Activated CD8-positive, alpha-beta memory T cell treated with anti-CD3 and anti-CD28 coated beads, Interleukin-2, amount 50 U/mL, for 24 hours (primary cell): ENCODE measurements at regions not wholly inside any gene's neighbourhood (a gene's known extent, or its start where the extent isn't known, plus 50 kb on each side); places are given as distances from the start of the nearest gene placed in this dataset.

Source experiments
- DNase-seq: peaks from one replicate; pipeline ENCODE4 v3.0.0-alpha.2; 2020; ENCODE audit errors: extremely low read depth

DNA sequence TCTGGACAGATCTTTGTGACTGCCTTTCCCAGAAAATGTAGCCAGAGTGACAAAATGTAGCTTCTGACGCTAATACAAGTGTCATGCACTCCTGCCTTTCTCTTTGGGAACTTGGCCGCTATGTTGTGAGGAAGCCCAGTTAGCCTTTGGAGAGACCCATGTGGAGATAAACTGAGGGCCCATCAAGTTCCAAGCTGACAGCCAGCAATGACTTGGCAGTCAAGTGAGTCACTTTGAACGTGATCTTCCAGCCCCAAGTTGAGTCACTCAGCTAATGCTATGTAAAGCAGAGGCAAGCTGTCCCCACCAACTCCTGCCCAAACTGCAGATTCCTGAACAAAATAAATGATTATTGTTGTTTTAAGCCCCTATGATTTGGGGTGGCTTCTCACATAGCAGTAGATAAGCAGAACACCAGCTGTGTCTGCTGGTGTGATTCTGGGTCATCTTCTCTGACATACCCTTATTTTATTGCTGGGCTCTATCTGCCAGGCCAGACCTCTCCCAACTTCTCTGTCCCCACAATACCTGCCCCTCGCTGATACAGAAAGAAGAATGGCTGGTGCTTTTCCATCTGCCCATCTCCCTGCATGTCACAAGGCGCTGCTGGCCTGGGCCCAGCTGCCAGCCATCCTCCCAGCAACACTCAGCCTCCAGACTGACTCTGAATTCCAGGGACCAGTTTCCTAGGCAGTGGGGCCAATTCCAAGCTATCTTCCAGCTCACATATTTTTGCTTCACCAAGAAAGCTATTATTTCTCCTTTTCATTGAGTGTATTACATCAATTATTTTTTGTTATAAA lies 274.8 kb downstream of the LRFN2 start:
- no peak for DNase-seq

DNA sequence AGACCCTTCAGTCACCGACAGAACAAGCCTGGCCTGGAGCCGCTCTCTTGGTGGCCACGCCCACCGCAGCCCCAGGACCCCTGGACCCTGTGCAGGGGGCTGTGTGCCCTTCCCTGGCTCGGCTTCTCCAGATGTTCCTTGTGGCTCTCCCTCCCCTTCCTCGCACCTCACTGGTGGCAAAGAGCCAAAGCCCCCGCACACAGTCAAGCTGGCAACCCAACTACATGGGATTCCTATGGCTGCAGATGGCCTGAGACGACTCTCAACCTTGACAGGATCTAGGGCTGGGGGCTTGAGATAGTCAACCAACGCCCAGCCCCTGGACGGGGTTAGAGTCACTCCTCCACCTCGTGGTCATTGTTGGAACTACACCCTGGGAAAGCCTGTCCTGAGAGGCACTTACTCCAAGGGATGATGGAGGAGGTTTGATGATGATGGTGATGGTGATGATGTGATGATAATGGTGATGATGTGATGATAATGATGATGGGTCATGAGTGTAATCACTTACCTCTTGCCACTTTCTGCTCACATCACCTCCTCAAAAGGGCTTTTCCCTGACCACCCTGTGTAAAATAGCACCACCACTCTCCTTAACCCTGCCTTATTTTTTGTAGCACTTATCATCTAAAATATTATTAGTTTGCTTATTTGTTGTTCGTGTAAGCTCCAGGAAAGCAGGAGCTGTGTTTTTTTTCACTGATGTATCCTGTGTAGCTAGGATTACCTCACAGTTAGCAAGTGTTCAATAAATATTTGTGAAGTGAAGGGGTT lies 278.4 kb downstream of the LRFN2 start:
- peak; percentile 14 for DNase-seq

DNA sequence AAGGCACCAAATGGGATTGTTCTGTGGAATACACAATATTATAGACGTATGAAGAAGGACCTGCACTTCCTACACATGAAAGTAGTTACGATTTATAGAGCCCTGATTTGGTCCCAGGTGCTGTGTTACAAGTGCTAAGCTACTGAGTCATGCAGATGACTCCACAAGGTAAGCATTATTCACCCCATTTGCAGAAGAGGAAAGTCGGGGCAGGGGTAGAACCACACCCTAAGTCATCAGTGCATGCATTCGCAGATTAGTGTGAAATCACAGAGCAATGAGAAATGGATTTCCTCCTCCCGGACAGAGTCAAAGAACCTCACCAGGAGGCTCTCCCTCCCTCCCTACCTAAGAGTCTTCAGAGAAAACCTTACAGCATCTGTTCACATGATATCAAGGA lies 279.5 kb downstream of the LRFN2 start:
- no peak for DNase-seq

DNA sequence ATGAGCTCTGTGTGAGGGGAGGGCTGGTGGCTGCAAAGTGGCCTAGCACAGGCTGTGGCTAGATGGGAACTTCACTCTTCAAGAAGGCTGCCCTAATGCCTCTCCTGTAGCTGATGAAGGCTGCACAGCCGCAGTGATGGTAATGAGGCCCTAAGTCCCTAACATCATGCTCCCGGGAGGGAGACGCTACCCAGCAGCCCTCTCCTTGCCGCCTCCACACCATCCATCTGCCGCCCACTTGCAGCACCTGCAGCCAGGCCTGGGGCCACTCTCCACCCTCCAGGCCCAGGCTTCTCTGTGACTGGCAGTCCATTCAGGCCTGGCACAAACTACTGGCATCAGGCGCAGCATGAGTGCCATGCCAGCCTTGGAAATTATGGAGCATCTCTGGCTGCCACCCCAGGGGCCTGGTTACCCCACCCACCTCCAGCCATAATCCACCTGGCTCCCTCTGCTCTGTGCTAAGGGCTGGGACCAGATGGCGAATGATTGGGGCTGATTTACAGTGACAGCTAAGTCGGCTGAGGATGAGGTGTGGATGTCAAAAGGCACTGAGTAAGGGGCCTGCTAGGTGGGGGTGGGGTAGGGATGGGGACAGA lies 284.2 kb downstream of the LRFN2 start:
- no peak for DNase-seq

DNA sequence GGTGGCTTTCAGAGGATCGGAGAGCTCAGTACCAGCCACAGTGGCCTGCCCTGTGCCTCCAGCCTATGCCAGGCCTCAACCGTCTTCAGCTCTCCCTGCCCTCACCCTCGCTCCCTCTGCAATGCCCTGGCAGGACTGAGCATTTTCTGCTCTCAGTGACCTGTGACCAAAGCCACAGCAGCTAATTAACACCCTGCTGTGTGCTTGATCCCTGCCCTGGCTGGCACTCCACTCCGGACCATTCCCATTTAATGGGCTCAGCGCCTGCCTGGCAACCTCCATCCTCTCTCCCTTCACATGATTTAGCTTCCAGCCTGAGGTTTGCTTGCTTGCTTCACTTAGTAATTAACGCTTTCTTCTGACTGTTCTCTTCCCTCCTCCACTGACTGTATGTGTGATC lies 287.5 kb downstream of the LRFN2 start:
- no peak for DNase-seq

DNA sequence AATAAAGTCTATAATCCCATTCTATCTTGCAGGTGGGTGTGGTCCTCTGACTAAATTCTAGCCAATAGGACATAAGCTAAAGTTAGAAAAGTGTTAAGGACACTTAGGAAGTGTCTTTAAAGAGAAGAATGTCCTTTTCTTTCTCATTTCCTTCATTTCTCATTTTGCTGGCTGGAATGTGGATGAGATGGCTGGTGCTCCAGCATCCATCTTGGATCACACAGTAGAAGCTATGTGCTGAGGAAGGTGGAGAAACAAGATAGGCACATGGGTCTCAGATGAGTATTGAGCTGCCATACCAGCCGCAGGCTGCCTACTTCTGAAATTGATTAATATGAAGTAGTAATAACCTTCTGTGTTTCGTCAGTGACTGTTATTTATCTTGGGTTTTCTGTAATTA lies 289.0 kb downstream of the LRFN2 start:
- no peak for DNase-seq

DNA sequence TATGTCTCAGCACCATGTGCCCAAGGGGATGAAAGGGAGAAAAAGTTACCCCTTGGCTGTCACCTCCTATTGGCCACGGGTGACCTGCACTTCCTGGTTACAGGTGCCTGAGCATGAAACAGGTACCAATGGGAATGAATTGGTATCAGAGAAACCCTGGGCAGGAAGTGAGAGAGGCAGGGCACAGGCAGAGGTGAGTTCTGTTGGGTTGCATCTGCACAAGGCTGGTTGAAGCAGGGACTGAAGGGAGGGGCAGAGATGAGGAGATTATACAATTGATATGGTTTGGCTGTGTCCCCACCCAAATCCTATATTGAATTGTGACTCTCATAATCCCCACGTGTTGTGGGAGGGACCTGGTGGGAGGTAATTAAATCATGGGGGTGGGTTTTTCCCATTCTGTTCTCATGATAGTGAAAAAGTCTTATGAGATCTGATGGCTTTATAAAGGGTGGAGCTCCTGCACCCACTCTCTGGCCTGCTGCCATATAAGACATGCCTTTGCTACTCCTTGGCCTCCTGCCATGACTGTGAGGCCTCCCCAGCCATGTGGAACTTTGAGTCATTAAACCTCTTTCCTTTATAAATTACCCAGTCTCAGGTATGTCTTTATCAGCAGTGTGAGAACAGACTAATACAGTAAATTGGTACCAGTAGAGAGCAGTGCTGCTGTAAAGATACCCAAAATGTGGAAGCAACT lies 291.8 kb downstream of the LRFN2 start:
- DNase-seq = no peak

DNA sequence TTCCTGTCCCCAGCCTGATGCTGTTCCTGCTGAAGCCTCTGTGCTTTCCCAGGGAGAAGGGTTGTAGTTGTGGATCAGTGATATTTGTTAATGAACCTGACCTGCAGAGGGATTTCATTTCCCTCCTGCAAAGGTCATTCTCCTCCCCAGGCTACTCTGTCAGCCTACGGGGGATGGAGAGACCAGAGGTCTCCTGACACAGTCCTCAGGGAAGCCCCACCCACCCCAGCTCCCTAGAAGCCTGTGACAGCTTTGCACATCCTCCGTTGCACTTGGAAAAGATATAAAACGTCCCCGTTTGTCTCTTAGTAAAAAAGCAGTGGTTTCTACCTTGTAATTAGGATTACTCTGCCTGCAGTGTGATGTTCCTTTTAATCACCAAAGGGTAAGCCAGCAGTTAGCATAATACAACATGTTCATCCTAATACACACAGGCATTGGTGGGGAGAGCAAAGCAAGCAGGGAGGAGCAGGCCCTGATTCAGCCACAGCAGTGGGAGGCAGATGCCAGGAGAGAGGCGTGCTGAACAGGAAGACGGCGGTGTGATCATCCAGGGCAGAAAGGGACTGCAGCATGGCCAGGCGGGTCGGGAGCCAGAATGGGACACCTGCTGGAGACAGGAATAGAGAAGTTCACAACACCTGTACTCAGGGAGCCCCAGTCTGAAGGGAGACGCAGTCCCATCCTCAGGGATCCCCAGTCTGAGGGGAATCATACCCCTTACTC lies 293.5 kb downstream of the LRFN2 start:
- DNase-seq = no peak

DNA sequence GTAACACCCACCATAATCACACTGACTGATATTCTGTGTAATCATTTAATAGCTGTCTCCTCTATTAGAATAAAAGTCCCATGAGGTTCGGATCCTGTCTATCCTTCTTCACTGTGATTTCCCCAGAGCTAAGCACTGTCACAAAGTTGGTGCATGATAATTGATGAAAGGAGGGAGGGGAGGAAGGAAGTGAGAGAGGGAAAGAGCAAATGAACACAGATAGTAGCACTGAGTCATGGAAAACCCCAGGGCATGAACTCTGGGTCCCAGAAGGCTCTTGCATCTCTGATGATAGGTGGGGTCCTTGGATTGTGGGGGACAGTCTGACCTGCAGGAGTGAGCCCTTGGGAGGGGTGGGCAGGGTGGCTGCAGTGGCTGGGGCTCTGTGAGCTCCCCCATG lies 294.1 kb downstream of the LRFN2 start:
- DNase-seq = no peak

DNA sequence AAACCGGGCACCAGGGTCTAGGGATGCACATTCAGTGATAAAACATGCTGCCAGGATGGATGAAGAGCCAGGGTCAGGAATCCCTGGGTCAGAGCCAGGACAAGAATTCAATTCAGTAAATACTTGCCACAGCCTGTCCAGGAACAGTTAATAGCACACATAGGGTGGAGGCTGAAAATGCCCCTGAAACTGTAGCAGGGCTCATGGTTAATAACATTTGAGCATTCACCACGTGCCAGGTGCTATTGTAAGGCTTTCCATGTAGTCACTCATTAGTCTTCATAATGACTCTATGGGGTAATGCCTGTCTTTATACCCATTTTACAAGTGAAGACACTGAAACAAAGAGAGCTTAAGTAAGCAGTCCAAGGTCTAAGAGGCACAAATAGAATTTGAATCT lies 296.3 kb downstream of the LRFN2 start:
- no peak for DNase-seq

DNA sequence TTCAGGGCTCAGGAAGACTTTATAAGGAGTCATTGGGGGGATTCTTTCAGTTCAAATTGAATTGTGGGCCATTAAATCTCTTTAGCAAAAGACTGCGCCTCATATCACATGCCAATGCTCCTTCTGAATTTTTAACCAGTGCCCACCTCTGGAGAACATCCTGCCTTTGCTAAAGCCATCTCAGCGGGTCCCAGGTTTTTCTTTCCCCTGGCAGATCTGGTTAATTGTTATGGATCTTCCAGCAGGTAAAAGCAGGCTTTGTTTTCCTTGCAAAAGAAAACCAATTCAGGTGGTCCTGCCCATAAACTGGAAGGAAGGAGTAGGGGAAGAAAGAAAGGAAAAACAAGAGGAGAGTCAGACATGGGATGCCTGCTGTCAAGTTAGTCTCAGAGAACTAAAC lies 298.2 kb downstream of the LRFN2 start:
- DNase-seq = no peak

DNA sequence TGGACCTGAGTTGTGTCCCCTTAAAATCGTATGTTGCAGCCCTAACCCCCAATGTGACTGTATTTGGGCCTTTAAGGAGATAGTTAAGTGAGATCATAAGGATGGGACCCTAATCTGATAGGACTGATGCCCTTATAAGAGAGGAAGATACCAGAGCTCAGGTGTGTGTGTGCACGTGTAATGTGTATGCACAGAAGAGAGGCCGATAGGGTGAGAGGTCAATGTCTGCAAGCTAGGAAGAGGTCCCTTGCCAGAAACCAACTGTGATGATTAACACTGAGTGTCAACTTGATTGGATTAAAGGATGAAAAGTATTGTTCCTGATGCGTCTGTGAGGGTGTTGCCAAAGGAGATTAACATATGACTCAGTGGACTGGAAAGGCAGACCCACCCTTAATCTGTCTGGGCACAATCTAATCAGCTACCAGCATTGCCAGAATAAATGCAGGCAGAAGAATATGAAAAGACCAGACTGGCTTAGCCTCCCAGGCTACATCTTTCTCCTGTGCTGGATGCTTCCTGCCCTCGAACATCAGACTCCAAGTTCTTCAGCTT lies 299.8 kb downstream of the LRFN2 start:
- DNase-seq = no peak

DNA sequence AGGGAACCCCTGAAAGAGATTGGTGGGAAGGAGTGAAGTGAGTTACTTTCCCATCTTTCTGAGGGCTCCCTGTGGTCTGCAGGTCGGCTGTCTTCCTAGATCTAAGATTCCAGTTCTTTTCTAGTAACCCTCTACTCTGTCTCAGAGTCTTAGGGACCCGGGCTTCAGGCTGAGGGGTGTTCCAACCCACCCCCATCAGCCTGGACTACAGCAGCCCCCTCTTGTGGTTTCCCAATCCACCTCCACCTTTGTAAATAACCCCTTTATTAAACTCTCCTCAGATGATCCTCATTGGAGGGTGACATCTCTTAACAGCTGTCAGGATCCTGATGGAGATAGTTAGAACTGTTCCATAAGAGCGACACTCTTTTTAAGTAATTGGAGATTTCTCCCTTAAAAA lies 300.4 kb downstream of the LRFN2 start:
- DNase-seq = no peak

DNA sequence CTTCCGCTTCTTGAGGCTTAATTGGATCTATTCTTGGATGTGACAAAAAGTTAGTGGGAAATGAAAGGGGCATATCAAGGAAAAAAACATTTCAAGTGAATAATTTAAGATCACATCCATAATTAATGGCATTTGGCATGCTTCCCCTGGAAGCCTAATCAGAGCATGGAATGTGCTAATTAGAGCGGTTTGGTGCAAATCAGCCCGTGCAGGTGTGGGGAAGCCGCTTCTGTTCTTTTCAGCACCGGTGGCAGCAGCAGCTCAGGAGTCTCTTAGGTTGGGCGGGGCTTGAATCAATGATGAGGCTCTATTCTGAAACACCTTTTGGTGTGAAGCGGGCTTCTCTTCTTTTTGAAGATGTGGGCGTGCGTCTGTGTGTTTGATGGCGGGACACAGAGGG lies 301.2 kb downstream of the LRFN2 start:
- no peak for DNase-seq

DNA sequence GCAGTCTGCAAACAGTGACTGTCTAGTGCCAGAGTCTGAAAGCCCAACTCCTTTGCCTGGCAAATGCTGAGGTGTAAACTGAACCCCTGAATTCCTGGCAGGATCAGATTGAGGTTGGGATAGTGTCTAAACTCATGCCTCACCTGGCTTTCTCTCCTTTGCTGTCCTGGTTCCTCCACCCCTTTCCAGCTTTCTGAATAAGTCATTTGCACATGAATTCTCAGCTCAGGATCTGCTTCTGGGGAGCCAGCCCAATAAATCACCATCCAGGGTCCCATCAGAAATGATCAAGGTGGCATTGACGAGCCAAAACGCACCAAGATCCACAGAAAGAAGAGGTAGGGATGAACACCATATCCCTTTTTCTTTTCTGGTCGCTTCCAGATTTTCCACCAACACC lies 301.6 kb downstream of the LRFN2 start:
- DNase-seq = no peak

DNA sequence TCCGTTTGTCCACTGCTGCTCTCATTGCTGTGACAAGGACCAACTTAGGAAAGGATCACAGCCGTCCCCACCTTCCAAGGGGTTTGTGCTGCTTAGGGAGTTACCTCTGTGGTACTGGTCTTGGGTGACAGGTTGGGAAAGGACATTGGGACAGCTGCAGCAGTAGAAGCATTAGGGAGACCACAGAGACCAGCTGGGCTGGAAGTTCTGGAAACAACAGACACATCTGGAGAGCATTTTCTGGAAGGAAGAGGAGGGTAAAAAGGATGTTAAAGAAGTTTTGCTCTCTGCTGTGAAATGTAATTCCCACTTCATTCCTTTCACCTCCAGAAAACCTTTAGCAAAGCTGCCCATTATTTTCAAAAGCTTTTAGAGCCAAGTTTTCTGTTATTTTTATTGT lies 304.2 kb downstream of the LRFN2 start:
- no peak for DNase-seq

DNA sequence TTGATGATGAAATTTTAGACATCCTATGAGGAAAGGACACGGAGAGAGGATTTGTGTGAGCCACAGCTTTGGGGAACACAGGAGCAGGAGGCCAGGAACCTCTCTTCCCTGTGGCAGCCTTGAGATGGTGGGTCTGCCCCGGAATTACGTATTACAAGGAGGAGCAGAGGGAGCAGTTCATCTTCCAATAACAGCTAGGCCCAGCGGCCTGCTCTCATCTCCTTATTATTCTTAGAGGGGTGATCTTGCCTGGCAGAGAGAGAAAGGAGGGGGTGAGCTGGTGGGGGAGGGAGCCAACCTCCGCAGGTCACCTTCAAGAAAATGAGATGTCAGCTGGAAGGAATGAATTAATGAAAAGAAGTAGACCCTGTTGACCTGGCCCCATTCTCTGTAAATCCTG lies 305.8 kb downstream of the LRFN2 start:
- no peak for DNase-seq

DNA sequence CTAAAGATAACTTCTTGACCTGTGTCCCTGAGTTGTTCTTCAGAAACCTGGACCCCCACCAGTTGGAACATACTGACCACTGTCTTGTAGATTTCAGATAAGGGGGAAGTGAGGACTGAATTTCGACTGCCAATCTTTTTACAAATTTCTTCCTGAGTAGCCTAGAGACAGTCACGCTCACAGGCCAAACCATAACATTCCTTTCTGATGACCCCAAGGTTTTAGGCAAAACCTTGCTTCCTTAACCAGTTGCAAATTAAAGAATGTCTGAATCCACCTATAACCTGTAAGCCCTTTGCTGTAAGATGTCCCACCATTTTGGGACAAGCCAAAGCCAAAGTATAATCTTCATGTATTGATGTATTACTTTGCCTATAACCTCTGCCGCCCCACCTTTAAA lies 306.9 kb downstream of the LRFN2 start:
- no peak for DNase-seq

DNA sequence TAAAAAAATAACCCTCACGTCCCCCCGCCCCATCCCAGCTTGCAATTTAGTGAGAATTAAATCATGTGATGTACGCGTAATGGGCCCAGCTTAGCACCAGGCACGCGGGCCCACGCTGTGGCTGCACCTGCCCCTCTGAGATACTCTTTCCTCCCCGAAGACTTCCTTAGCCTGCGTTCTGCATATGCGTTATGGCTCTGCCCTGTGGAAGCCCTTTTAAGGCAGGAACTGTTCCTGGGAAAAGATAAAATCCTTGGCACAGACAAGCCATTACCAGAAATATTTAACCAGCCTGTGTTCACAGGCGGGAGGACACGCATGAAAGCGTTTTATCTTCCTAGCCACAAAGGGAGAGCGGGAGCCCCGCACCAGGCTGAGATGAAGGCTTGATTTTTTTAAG lies 311.0 kb downstream of the LRFN2 start:
- DNase-seq = no peak

DNA sequence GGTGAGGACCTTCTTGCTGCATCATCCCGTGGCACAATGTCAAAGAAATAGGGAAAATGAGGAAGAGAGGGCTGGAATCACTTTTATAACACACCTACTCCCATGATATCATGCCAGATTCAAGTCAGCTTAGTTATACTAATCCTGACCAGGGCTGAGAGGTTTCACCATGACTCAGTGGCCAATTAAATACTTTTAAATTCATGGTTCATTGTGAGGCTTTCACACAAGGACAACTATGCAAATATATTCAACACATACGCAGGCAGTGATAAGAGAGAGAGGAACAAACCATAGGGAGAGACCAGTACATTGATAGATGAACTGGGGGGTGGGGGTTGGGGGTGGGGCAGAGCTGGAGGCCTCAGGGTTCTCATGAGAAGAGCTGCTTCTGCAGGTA lies 313.1 kb downstream of the LRFN2 start:
- DNase-seq = no peak

DNA sequence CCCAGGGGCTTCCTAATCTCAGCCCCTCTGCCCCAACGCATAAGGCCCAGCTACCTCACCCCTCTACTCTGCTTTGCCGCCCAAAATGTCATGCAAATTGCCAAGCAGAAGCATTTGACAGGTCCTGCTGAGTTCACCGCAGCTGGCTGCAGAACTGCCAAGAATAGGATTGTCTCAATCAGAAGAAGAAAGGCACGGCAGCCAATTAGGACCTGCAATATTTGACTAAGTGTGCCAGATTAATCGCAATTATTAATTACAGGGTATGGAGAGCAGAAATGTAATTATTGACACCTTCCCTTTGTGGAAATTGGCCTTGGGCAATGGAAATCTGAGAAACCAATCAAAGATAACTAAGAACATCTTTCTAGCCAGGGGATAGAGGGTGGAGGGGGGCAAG lies 318.6 kb downstream of the LRFN2 start:
- DNase-seq = no peak
